ENCODE measurements at regions not wholly inside any gene's neighbourhood (a gene's known extent, or its start where the extent isn't known, plus 50 kb on each side); places are given as distances from the start of the nearest gene placed in this dataset.

- no peak for DNase-seq
These were observed 378.4 kb upstream of the PFKP start for GRCh38 chr10:2688958-2689357.

- DNase-seq: no peak
These were observed 380.7 kb upstream of the PFKP start for GRCh38 chr10:2686691-2687090.

GRCh38 chr10:2682491-2682890 lies 384.9 kb upstream of the PFKP start:
- DNase-seq: no peak

- DNase-seq: no peak
These were observed 385.5 kb upstream of the PFKP start for GRCh38 chr10:2681891-2682290.

- no peak for DNase-seq
These were observed 386.5 kb upstream of the PFKP start for GRCh38 chr10:2680821-2681220.

- no peak for DNase-seq
These were observed 387.7 kb upstream of the PFKP start for GRCh38 chr10:2679646-2680045.

- DNase-seq: no peak
These were observed 390.9 kb upstream of the PFKP start for GRCh38 chr10:2676455-2676854.

GRCh38 chr10:2674451-2674850 lies 392.9 kb upstream of the PFKP start:
- DNase-seq: no peak

- DNase-seq: no peak
These were observed 396.5 kb upstream of the PFKP start for GRCh38 chr10:2670864-2671263.

- DNase-seq: no peak
These were observed 401.6 kb upstream of the PFKP start for GRCh38 chr10:2665772-2666171.

- DNase-seq: no peak
These were observed 407.1 kb upstream of the PFKP start for GRCh38 chr10:2660276-2660675.

- no peak for DNase-seq
These were observed 407.6 kb upstream of the PFKP start for GRCh38 chr10:2659660-2660209.

GRCh38 chr10:2658780-2659179 lies 408.6 kb upstream of the PFKP start:
- no peak for DNase-seq

- DNase-seq: no peak
These were observed 417.0 kb upstream of the PFKP start for GRCh38 chr10:2650328-2650727.

GRCh38 chr10:2641028-2641427 lies 426.3 kb upstream of the PFKP start:
- DNase-seq: no peak

GRCh38 chr10:2633630-2634029 lies 433.7 kb upstream of the PFKP start:
- no peak for DNase-seq

GRCh38 chr10:2631557-2632205 lies 435.7 kb upstream of the PFKP start:
- no peak for DNase-seq

GRCh38 chr10:2628705-2629104 lies 438.6 kb upstream of the PFKP start:
- no peak for DNase-seq

GRCh38 chr10:2627969-2628368 lies 439.4 kb upstream of the PFKP start:
- no peak for DNase-seq

- no peak for DNase-seq
These were observed 442.3 kb upstream of the PFKP start for GRCh38 chr10:2625094-2625493.

- no peak for DNase-seq
These were observed 443.6 kb upstream of the PFKP start for GRCh38 chr10:2623675-2624274.

GRCh38 chr10:2620827-2621521 lies 446.4 kb upstream of the PFKP start:
- DNase-seq: no peak

GRCh38 chr10:2619916-2620315 lies 447.4 kb upstream of the PFKP start:
- no peak for DNase-seq

- DNase-seq: peak; percentile 1 to 10
These were observed 447.9 kb upstream of the PFKP start for GRCh38 chr10:2619472-2619871.

All from SHP77 (cell line).